ENCODE measurements at regions not wholly inside any gene's neighbourhood (a gene's known extent, or its start where the extent isn't known, plus 50 kb on each side); places are given as distances from the start of the nearest gene placed in this dataset.

GRCh38 chr18:51545446-51545845, 348.0 kb upstream of the MEX3C start:
- ATAC-seq (no peak), FAIRE-seq (no peak), DNase-seq (ENCODE audit: low spot score) (no peak)
- Histone ChIP-seq H3K36me3 (replicated peaks in 1 of 2; ENCODE audit: control insufficient read depth in 1 of 2, insufficient read depth in 2 of 2, low read length in 2 of 2) (no peaks in the 10 kb centered on the region), H3K79me2 (ENCODE audit: insufficient read depth, low read length) (no peaks in the 10 kb centered on the region), H2AFZ (ENCODE audit: low read length) (no peak overlapping the region), H3K4me1 (ENCODE audit: insufficient read depth, low read length) (no peaks in the 10 kb centered on the region), H3K4me2 (ENCODE audit: low read depth, low read length) (no peak overlapping the region), H3K9ac (ENCODE audit: insufficient read depth, low read depth, low read length) (no peak overlapping the region), H3K4me3 (replicated peaks in 1 of 3; ENCODE audit: insufficient read depth in 1 of 3, low read depth in 2 of 3, low read length in 3 of 3) (no peak overlapping the region), H4K20me1 (ENCODE audit: insufficient read depth, low read length) (no peaks in the 10 kb centered on the region), H3K27me3 (ENCODE audit: control insufficient read depth in 1 of 2, insufficient read depth in 2 of 2, low read length in 2 of 2) (no peaks in the 10 kb centered on the region), H3K9me3 (ENCODE audit: low read length) (no peaks in the 10 kb centered on the region), H3K27ac (ENCODE audit: extremely low read length, insufficient read depth, low read length) (no peak overlapping the region)
- intact Hi-C loops (cut with micrococcal nuclease; ENCODE audit: unreplicated experiment) (no loop called here), in situ Hi-C loops (cut with HindIII; ENCODE audit: extremely low pct_ligation_motif_present, low pct_unique_long_range_greater_than_20kb) (no loop called here)
- WGBS (ENCODE audit: low lambda C conversion rate) = 60% methylated on average over 4 of the region's 4 CpGs
- BruUV-seq (replicated peaks) = no TSS peak
- ChIA-PET POLR2A (no interaction called here), CTCF (ENCODE audit: low intra/inter-chr PET ratio, low total read pairs) (no interaction called here)
- TF ChIP-seq E2F1 (CRISPR knock-in tag; IDR thresholded peaks at IDR 0.05) (no peak), MTA1 (CRISPR knock-in tag; IDR thresholded peaks at IDR 0.05; ENCODE audit: borderline replicate concordance) (no peak), ZNF260 (CRISPR knock-in tag; IDR thresholded peaks at IDR 0.05; ENCODE audit: borderline replicate concordance, low read depth) (no peak), TEF (CRISPR knock-in tag; IDR thresholded peaks at IDR 0.05) (no peak), ZNF136 (CRISPR knock-in tag; IDR thresholded peaks at IDR 0.05; ENCODE audit: low read depth) (no peak), ZNF841 (CRISPR knock-in tag; IDR thresholded peaks at IDR 0.05; ENCODE audit: borderline replicate concordance) (no peak), ZNF276 (CRISPR knock-in tag; IDR thresholded peaks at IDR 0.05; ENCODE audit: low read depth) (no peak), ATF2 (CRISPR knock-in tag; IDR thresholded peaks at IDR 0.05) (no peak), CENPX (CRISPR knock-in tag; IDR thresholded peaks at IDR 0.05) (no peak), ARID4A (CRISPR knock-in tag; IDR thresholded peaks at IDR 0.05; ENCODE audit: borderline replicate concordance) (no peak), ZNF143 (CRISPR knock-in tag; IDR thresholded peaks at IDR 0.05) (no peak), RNF219 (CRISPR knock-in tag; IDR thresholded peaks at IDR 0.05) (no peak), ZNF510 (CRISPR knock-in tag; IDR thresholded peaks at IDR 0.05; ENCODE audit: low read depth) (no peak)

All from HepG2 (cell line).